ENCODE measurements at regions not wholly inside any gene's neighbourhood (a gene's known extent, or its start where the extent isn't known, plus 50 kb on each side); places are given as distances from the start of the nearest gene placed in this dataset.

DNA sequence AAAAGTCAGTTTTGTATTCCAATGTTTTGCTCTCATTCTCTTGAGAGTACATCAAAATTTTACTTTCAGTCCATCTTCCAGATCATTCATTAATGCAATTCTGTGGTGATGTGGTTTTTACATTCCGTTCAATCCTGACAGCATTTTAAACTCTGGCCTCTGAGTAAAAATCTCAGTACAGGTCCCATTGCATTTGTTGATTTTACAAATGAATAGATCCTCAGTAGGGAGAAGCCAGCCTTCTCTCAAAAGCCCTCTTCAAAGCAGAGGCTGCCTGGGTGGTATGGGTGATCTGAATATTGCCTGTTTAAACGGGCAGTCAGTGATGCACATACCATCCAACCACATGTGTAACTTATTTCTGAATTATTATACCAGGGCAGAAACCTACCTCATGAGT lies 72.5 kb upstream of the TSC22D2 start:
- DNase-seq (no peak), ATAC-seq (ENCODE audit: low read depth) (no peak)
- H3K36me3 ChIP-seq (replicated peaks in 1 of 2; ENCODE audit: control extremely low read depth in 1 of 2, control insufficient read depth in 1 of 2, extremely low read depth in 1 of 2, insufficient read depth in 2 of 2, low read length in 1 of 2): no peaks in the 10 kb centered on the region
- Mint-ChIP-seq H3K4me3 (no peak overlapping the region), H3K9me3 (ENCODE audit: insufficient read depth) (no peaks in the 10 kb centered on the region), H3K27ac (no peak overlapping the region), H3K4me1 (no peaks in the 10 kb centered on the region), H3K27me3 (peaks cover 13% of the 10 kb centered on the region)
- no peak overlapping the region for H3K4me3 ChIP-seq (ENCODE audit: control extremely low read depth in 1 of 5, extremely low read depth in 1 of 5, insufficient read depth in 1 of 5, low read depth in 2 of 5, low read length in 4 of 5)
- CTCF ChIA-PET: no interaction called here
- H3K4me1 ChIP-seq (ENCODE audit: control insufficient read depth in 2 of 2, insufficient read depth in 2 of 2, low read length in 2 of 2): no peaks in the 10 kb centered on the region
- intact Hi-C loops (cut with micrococcal nuclease): no loop called here
- WGBS (ENCODE audit: insufficient coverage): no CpG with 5 or more reads among the region's 2 CpGs
- no peak overlapping the region for H3K9ac ChIP-seq (ENCODE audit: low read length)
- peaks cover 0 to 5% (median 2%) of the 10 kb centered on the region in 4 experiments for H3K27me3 ChIP-seq (replicated peaks in 1 of 4; ENCODE audit: control extremely low read depth in 1 of 4, control insufficient read depth in 3 of 4, insufficient read depth in 4 of 4, low read length in 3 of 4)
- POLR2A ChIA-PET: no interaction called here
- TF ChIP-seq EZH2 (IDR thresholded peaks at IDR 0.05; ENCODE audit: borderline replicate concordance, insufficient read depth, low read depth, low read length, poor library complexity, severe bottlenecking) (no peak), CTCF (IDR thresholded peaks at IDR 0.05) (no peak)
- H3K27ac ChIP-seq (ENCODE audit: low read length in 2 of 2): no peak overlapping the region
- H4K20me1 ChIP-seq (ENCODE audit: control insufficient read depth, insufficient read depth, low read length, poor library complexity, severe bottlenecking): no peaks in the 10 kb centered on the region
- H2AFZ ChIP-seq (ENCODE audit: insufficient read depth, low read depth, low read length, poor library complexity, severe bottlenecking): no peak overlapping the region
- H3K79me2 ChIP-seq (ENCODE audit: control insufficient read depth, insufficient read depth, low read length): no peaks in the 10 kb centered on the region
- no peak overlapping the region for H3K4me2 ChIP-seq (replicated peaks; ENCODE audit: low read depth, low read length, poor library complexity, severe bottlenecking)
- H3K9me3 ChIP-seq (ENCODE audit: control extremely low read depth in 1 of 3, control insufficient read depth in 2 of 3, insufficient read depth in 1 of 3, low read length in 2 of 3): peaks cover 0 to 3% (median 0%) of the 10 kb centered on the region in 3 donors

DNA sequence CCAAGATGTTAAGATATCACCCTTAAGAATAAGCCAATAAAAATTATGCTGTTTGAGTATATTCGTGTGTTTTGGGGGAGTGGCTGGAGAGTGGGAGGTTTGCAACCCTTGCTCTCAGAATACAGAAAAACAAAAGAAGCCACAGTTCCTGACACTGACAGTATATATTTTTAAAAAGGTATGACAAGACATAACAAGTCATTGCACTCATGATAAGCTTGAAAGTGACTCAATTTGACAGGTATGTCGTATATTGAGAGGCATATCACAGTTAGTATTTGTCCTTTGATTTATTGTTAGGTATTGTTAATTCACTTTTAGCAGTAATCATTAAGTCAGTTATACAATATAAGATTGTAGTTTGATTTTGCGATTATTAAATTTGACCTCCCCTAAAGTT lies 73.1 kb upstream of the TSC22D2 start:
- Mint-ChIP-seq H3K4me1 (no peaks in the 10 kb centered on the region), H3K27ac (no peak overlapping the region), H3K9me3 (ENCODE audit: insufficient read depth) (no peaks in the 10 kb centered on the region), H3K27me3 (peaks cover 13% of the 10 kb centered on the region), H3K4me3 (no peak overlapping the region)
- TF ChIP-seq EZH2 (IDR thresholded peaks at IDR 0.05; ENCODE audit: borderline replicate concordance, insufficient read depth, low read depth, low read length, poor library complexity, severe bottlenecking) (no peak), CTCF (IDR thresholded peaks at IDR 0.05) (no peak)
- H3K9me3 ChIP-seq (ENCODE audit: control extremely low read depth in 1 of 3, control insufficient read depth in 2 of 3, insufficient read depth in 1 of 3, low read length in 2 of 3): peaks cover 0 to 3% (median 0%) of the 10 kb centered on the region in 3 donors
- no peaks in the 10 kb centered on the region for H3K36me3 ChIP-seq (replicated peaks in 1 of 2; ENCODE audit: control extremely low read depth in 1 of 2, control insufficient read depth in 1 of 2, extremely low read depth in 1 of 2, insufficient read depth in 2 of 2, low read length in 1 of 2)
- no peaks in the 10 kb centered on the region for H3K79me2 ChIP-seq (ENCODE audit: control insufficient read depth, insufficient read depth, low read length)
- no peak for ATAC-seq (ENCODE audit: low read depth)
- H2AFZ ChIP-seq (ENCODE audit: insufficient read depth, low read depth, low read length, poor library complexity, severe bottlenecking): no peak overlapping the region
- H3K4me2 ChIP-seq (replicated peaks; ENCODE audit: low read depth, low read length, poor library complexity, severe bottlenecking): no peak overlapping the region
- no peaks in the 10 kb centered on the region for H3K4me1 ChIP-seq (ENCODE audit: control insufficient read depth in 2 of 2, insufficient read depth in 2 of 2, low read length in 2 of 2)
- intact Hi-C loops (cut with micrococcal nuclease): no loop called here
- no peak for DNase-seq
- H3K9ac ChIP-seq (ENCODE audit: low read length): no peak overlapping the region
- no CpG with 5 or more reads among the region's 3 CpGs for WGBS (ENCODE audit: insufficient coverage)
- H3K27me3 ChIP-seq (replicated peaks in 1 of 4; ENCODE audit: control extremely low read depth in 1 of 4, control insufficient read depth in 3 of 4, insufficient read depth in 4 of 4, low read length in 3 of 4): peaks cover 0 to 5% (median 2%) of the 10 kb centered on the region in 4 experiments
- ChIA-PET CTCF (no interaction called here), POLR2A (no interaction called here)
- H3K4me3 ChIP-seq (ENCODE audit: control extremely low read depth in 1 of 5, extremely low read depth in 1 of 5, insufficient read depth in 1 of 5, low read depth in 2 of 5, low read length in 4 of 5): no peak overlapping the region
- H4K20me1 ChIP-seq (ENCODE audit: control insufficient read depth, insufficient read depth, low read length, poor library complexity, severe bottlenecking): no peaks in the 10 kb centered on the region
- no peak overlapping the region for H3K27ac ChIP-seq (ENCODE audit: low read length in 2 of 2)
